Glutamatergic neuron (in vitro differentiated cells): ENCODE measurements at regions not wholly inside any gene's neighbourhood (a gene's known extent, or its start where the extent isn't known, plus 50 kb on each side); places are given as distances from the start of the nearest gene placed in this dataset.

Experiments used
- DNase-seq: peaks from one replicate; pipeline ENCODE4 v3.0.0; 2022
- H3K27ac Mint-ChIP-seq: one replicate; pipeline ENCODE4 v1.8.0; 2020; ENCODE audit warnings: mild to moderate bottlenecking, mixed read lengths, inconsistent platforms; ENCODE audit not compliant: unreplicated experiment
- H3K27me3 Mint-ChIP-seq: one replicate; pipeline ENCODE4 v1.8.0; 2020; ENCODE audit warnings: mild to moderate bottlenecking, moderate library complexity, mixed read lengths, inconsistent platforms; ENCODE audit not compliant: unreplicated experiment
- H3K36me3 Mint-ChIP-seq: one replicate; pipeline ENCODE4 v1.8.0; 2020; ENCODE audit warnings: mild to moderate bottlenecking, mixed read lengths, inconsistent platforms; ENCODE audit not compliant: unreplicated experiment
- H3K4me1 Mint-ChIP-seq: one replicate; pipeline ENCODE4 v1.8.0; 2020; ENCODE audit warnings: mild to moderate bottlenecking, low read depth, mixed read lengths, inconsistent platforms; ENCODE audit not compliant: unreplicated experiment
- H3K4me3 Mint-ChIP-seq: one replicate; pipeline ENCODE4 v1.8.0; 2020; ENCODE audit warnings: mild to moderate bottlenecking, mixed read lengths, inconsistent platforms; ENCODE audit not compliant: unreplicated experiment
- H3K9me3 Mint-ChIP-seq: one replicate; pipeline ENCODE4 v1.8.0; 2020; ENCODE audit warnings: mild to moderate bottlenecking, moderate library complexity, mixed read lengths, inconsistent platforms; ENCODE audit not compliant: unreplicated experiment
- CTCF ChIP-seq: fragments of 200-600 bp; sonication (generic); IDR thresholded peaks from one replicate; pipeline ENCODE4 v1.5.0; 2021; ENCODE audit not compliant: partially characterized antibody, unreplicated experiment

GRCh38 chr4:174036576-174036975, 246.9 kb downstream of the FBXO8 start:
- Mint-ChIP-seq H3K36me3 (no peaks in the 10 kb centered on the region), H3K4me1 (peaks cover 1% of the 10 kb centered on the region), H3K9me3 (no peaks in the 10 kb centered on the region), H3K27me3 (no peaks in the 10 kb centered on the region), H3K4me3 (no peak overlapping the region), H3K27ac (no peak overlapping the region)
- TF ChIP-seq CTCF = no peak
- no peak for DNase-seq

GRCh38 chr4:174036111-174036510, 247.4 kb downstream of the FBXO8 start:
- TF ChIP-seq CTCF = no peak
- Mint-ChIP-seq H3K9me3 (no peaks in the 10 kb centered on the region), H3K4me1 (no peaks in the 10 kb centered on the region), H3K36me3 (no peaks in the 10 kb centered on the region), H3K27me3 (no peaks in the 10 kb centered on the region), H3K27ac (no peak overlapping the region), H3K4me3 (no peak overlapping the region)
- no peak for DNase-seq

GRCh38 chr4:174023641-174024040, 259.8 kb downstream of the FBXO8 start:
- Mint-ChIP-seq H3K27ac (no peak overlapping the region), H3K4me1 (no peaks in the 10 kb centered on the region), H3K36me3 (no peaks in the 10 kb centered on the region), H3K9me3 (no peaks in the 10 kb centered on the region), H3K4me3 (no peak overlapping the region), H3K27me3 (no peaks in the 10 kb centered on the region)
- no peak for DNase-seq
- no peak for TF ChIP-seq CTCF

- H3K27me3 Mint-ChIP-seq = no peaks in the 10 kb centered on the region
- no peak overlapping the region for H3K27ac Mint-ChIP-seq
- H3K36me3 Mint-ChIP-seq = no peaks in the 10 kb centered on the region
- no peak overlapping the region for H3K4me3 Mint-ChIP-seq
- TF ChIP-seq CTCF = no peak
- H3K9me3 Mint-ChIP-seq = no peaks in the 10 kb centered on the region
- H3K4me1 Mint-ChIP-seq = no peaks in the 10 kb centered on the region
- no peak for DNase-seq
Observed at GRCh38 chr4:174018236-174018635, 265.2 kb downstream of the FBXO8 start.

- no peaks in the 10 kb centered on the region for H3K27me3 Mint-ChIP-seq
- no peak for DNase-seq
- H3K4me3 Mint-ChIP-seq = no peak overlapping the region
- no peak overlapping the region for H3K27ac Mint-ChIP-seq
- no peaks in the 10 kb centered on the region for H3K9me3 Mint-ChIP-seq
- H3K36me3 Mint-ChIP-seq = no peaks in the 10 kb centered on the region
- no peak for TF ChIP-seq CTCF
- no peaks in the 10 kb centered on the region for H3K4me1 Mint-ChIP-seq
Observed at GRCh38 chr4:174016251-174016650, 267.2 kb downstream of the FBXO8 start.
